Ectodermal cell (in vitro differentiated cells): ENCODE measurements at regions not wholly inside any gene's neighbourhood (a gene's known extent, or its start where the extent isn't known, plus 50 kb on each side); places are given as distances from the start of the nearest gene placed in this dataset.

Experiments used
- H3K27ac ChIP-seq: 2 replicates; pipeline ENCODE4 v1.7.0; 2013; ENCODE audit warnings: mild to moderate bottlenecking, low read depth, low read length; ENCODE audit not compliant: insufficient read depth, poor library complexity, severe bottlenecking
- H3K27me3 ChIP-seq: 2 replicates; pipeline ENCODE4 v1.7.0; 2013; ENCODE audit warnings: mild to moderate bottlenecking, low read length; ENCODE audit not compliant: insufficient read depth, control insufficient read depth, poor library complexity, severe bottlenecking
- H3K36me3 ChIP-seq: one replicate; pipeline ENCODE4 v1.7.0; 2013; ENCODE audit warnings: low read length; ENCODE audit not compliant: control insufficient read depth, insufficient read depth
- H3K4me1 ChIP-seq: one replicate; pipeline ENCODE4 v1.7.0; 2013; ENCODE audit warnings: low read length; ENCODE audit not compliant: control insufficient read depth, insufficient read depth
- H3K4me3 ChIP-seq: 2 replicates; pipeline ENCODE4 v1.7.0; 2013; ENCODE audit warnings: low read depth, low read length, control low read depth; ENCODE audit not compliant: insufficient read depth
- H3K9me3 ChIP-seq: 2 replicates; pipeline ENCODE4 v1.7.0; 2013; ENCODE audit warnings: mild to moderate bottlenecking, low read length, moderate library complexity; ENCODE audit not compliant: control insufficient read depth
- whole genome bisulfite sequencing, 2 experiments: methylation state at CpG; one replicate each; pipeline ENCODE4 v1.1.7; 2013; ENCODE audit warnings: missing lambda C conversion rate in 2 of 2; 5-methylcytosine and 5-hydroxymethylcytosine counted together

DNA sequence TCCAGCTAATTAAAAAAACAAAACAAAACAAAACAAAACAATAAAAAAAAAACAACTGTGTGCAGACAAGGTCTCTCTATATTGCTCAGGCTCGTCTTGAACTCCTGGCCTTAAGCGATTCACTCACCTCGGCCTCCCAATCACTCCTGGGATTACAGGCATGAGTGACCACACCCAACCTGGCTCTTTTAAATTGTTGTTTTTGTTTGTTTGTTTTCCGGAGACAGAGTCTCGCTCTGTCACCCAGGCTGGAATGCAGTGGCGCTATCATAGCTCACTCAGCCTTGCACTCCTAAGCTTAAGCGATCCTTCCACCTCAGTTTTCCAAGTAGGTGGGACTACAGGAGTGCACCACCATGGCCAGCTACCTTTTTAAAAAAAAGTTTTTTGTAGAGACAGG, 201.6 kb downstream of the EN1 start:
- Histone ChIP-seq H3K27ac (no peak overlapping the region), H3K4me3 (no peak overlapping the region), H3K9me3 (no peaks in the 10 kb centered on the region), H3K4me1 (peaks cover 4% of the 10 kb centered on the region), H3K36me3 (no peaks in the 10 kb centered on the region), H3K27me3 (no peaks in the 10 kb centered on the region)
- 87% methylated on average over 7 of the region's 7 CpGs for WGBS, 2 experiments

DNA sequence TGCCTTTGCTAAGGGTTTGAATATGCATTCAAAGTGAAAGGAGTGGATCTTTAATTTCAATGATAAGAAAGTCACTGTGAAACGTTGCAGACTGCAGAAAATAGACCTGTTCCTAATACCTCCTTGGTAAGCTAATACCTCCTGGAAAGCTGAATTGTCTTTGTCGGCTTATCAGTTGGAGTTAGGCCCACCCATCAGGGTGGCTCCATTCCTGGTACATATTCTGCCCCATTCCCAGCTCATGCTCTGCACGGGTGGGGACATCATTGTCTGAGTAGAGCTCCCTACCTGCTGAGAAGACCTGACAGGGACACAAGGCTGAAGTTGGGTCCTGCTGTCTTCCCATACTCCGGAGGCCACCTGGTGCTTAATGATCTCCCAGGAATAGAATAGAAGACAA, 203.3 kb downstream of the EN1 start:
- no peaks in the 10 kb centered on the region for H3K9me3 ChIP-seq
- peaks cover 4% of the 10 kb centered on the region for H3K4me1 ChIP-seq
- no peak overlapping the region for H3K27ac ChIP-seq
- H3K4me3 ChIP-seq = no peak overlapping the region
- no peaks in the 10 kb centered on the region for H3K27me3 ChIP-seq
- no peaks in the 10 kb centered on the region for H3K36me3 ChIP-seq
- 1 to 2% methylated on average over 4 of the region's 4 CpGs for WGBS, 2 experiments

DNA sequence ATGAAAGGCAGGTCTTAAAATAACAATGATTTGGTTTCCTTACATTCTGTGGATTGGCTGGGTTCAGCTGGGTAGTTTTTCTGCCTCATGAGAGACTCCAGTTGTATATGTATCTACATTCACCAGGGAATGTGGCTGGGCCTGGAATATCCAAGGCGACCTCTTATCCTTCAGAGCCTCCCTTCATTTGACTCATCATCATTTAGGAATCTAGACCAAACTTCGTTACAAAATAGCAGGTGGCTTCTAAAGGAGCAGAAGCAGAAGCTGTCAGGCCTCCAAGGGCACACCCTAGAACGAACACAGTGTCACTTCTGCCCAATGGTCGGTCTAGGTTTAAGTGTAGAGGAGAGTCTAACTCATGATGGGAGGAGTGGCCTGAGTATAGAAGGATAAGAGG, 204.2 kb downstream of the EN1 start:
- H3K27me3 ChIP-seq = no peaks in the 10 kb centered on the region
- no peak overlapping the region for H3K4me3 ChIP-seq
- no peaks in the 10 kb centered on the region for H3K36me3 ChIP-seq
- no peaks in the 10 kb centered on the region for H3K9me3 ChIP-seq
- no peak overlapping the region for H3K27ac ChIP-seq
- WGBS, 2 experiments = 78 to 84% methylated on average over 4 of the region's 4 CpGs
- peaks cover 4% of the 10 kb centered on the region for H3K4me1 ChIP-seq

DNA sequence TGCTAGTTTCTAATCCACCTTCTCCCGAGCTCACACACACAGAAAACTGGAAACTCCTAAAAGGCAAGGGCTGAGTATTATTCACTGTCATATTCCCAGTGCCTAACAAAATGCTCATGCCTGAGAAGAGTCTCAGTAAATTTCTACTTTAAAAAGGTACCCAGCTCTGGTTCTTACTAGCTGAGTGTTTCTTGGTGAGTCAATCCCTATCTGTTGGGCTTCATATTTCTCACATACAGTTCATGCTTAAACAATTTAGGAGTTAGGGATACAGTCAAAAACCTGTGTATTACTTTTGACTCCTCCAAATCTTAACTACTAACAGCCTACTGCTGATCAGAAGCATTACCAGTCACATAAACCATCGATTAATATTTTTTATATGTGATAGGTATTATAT, 204.9 kb downstream of the EN1 start:
- 53 to 59% methylated on average over 1 of the region's 2 CpGs for WGBS, 2 experiments
- H3K27ac ChIP-seq = no peak overlapping the region

DNA sequence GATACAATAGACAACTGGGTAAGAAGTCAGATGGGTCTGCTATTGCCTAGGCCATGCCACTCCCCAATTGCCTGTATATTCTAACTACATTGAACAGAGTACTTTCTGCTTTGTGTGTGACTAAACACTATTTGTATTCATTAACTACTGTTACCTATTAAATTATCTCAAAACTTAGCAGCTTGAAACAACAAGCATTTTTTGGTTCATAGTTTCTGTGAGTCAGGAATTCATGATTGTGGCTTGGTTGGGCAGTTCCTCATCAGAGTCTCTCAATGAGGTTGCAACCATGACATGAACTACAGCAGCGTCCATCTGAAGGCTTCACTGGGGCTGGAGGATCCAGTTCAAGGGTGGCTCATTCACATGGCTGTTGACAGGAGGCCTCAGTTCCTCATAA, 205.7 kb downstream of the EN1 start:
- no peaks in the 10 kb centered on the region for H3K9me3 ChIP-seq
- no peak overlapping the region for H3K4me3 ChIP-seq
- 90% methylated on average over 1 of the region's 1 CpG for WGBS, 2 experiments
- no peak overlapping the region for H3K27ac ChIP-seq
- peaks cover 4% of the 10 kb centered on the region for H3K4me1 ChIP-seq
- no peaks in the 10 kb centered on the region for H3K27me3 ChIP-seq
- no peaks in the 10 kb centered on the region for H3K36me3 ChIP-seq

More for the DNA sequence above, 204.9 kb downstream of the EN1 start:
- peaks cover 4% of the 10 kb centered on the region for H3K4me1 ChIP-seq
- H3K36me3 ChIP-seq = no peaks in the 10 kb centered on the region
- H3K9me3 ChIP-seq = no peaks in the 10 kb centered on the region
- H3K27me3 ChIP-seq = no peaks in the 10 kb centered on the region
- no peak overlapping the region for H3K4me3 ChIP-seq

DNA sequence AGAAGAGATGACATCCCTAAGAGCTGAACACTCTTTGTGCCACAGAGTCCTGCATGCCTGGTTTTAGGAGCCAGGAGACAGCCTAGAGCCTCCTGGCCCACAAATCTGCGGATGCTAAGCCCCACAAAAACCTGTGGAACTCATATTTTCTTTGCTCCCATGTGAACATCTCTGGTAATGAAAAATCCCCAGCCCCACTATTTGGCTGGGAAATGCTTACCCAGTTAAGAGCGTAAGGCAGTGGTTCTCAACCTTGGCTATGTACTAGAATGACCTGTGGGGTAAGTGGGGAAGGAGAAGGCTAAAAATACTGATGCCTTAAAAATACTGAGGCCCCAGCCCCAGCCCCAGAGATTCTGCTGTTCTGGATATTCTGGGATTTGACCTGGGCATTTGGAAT, 208.1 kb downstream of the EN1 start:
- peaks cover 9% of the 10 kb centered on the region for H3K4me1 ChIP-seq
- H3K4me3 ChIP-seq = no peak overlapping the region
- no peaks in the 10 kb centered on the region for H3K27me3 ChIP-seq
- no peak overlapping the region for H3K27ac ChIP-seq
- H3K9me3 ChIP-seq = no peaks in the 10 kb centered on the region
- 89 to 95% methylated on average over 2 of the region's 2 CpGs for WGBS, 2 experiments
- H3K36me3 ChIP-seq = no peaks in the 10 kb centered on the region

DNA sequence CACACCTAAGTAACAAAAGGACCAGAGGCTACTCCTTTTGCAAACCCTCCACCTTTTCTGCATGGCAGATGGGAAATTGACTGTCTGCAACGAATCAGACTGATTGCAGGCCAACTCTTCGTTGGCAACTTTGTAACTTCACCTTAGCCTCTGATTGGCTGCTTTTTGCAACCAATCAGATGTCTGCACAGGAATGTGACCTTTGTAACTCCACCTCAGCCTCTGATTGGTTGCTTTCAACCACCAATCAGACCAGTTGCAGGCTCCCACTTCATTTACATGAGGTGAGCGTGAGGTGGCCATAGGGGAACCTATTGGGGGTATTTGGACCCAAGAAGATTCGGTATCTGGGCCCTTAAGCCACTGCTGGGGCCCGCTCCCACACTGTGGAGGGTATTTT, 209.0 kb downstream of the EN1 start:
- Histone ChIP-seq H3K27me3 (no peaks in the 10 kb centered on the region), H3K4me3 (no peak overlapping the region)
- 93 to 96% methylated on average over 5 of the region's 5 CpGs for WGBS, 2 experiments

DNA sequence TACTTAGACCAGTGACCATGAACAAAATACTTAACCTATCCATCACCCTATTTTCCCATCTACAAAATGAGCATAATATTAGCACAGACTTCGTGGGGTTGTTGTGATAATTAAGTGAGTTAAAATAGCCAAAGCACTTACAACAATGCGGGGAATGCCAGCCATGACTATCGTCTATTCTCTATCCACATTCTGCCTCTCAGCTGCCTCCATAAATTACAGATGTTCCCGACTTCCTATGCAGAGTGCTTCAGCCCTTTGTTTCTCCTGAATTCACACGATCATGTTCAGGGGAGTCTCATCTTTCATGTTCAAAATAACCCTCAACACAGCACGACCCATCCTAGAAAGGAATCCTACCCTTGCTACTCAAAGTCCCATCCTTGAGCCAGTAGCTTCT, 211.6 kb downstream of the EN1 start:
- no peak overlapping the region for H3K27ac ChIP-seq
- H3K4me1 ChIP-seq = peaks cover 10% of the 10 kb centered on the region
- 65 to 67% methylated on average over 5 of the region's 6 CpGs for WGBS, 2 experiments

More for the DNA sequence above, 209.0 kb downstream of the EN1 start:
- H3K4me1 ChIP-seq = peaks cover 10% of the 10 kb centered on the region
- no peak overlapping the region for H3K27ac ChIP-seq
- H3K9me3 ChIP-seq = no peaks in the 10 kb centered on the region
- no peaks in the 10 kb centered on the region for H3K36me3 ChIP-seq

DNA sequence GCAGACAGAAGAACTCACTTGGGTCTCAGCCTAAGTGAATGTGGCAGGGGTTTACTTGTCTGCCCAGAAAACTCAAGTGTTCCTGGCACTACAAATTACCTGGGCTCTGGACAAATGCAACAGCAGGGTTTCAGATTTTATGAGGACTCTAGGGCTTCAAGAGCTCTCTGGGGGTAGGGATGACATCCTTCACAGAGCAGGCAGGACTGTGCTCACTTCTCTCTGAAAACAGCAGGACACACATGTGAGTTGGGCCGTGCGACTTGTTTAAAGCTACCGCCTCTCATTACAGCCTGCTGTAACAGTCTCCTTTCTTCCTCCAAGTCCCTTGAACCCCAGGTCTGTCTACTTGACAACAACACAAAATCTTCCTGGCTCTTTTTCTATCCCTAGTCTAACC, 212.6 kb downstream of the EN1 start:
- H3K27me3 ChIP-seq = no peaks in the 10 kb centered on the region
- peaks cover 10% of the 10 kb centered on the region for H3K4me1 ChIP-seq
- H3K36me3 ChIP-seq = no peaks in the 10 kb centered on the region
- H3K27ac ChIP-seq = no peak overlapping the region
- 77 to 85% methylated on average over 3 of the region's 3 CpGs for WGBS, 2 experiments
- H3K9me3 ChIP-seq = no peaks in the 10 kb centered on the region
- no peak overlapping the region for H3K4me3 ChIP-seq

More for the DNA sequence above, 211.6 kb downstream of the EN1 start:
- no peaks in the 10 kb centered on the region for H3K27me3 ChIP-seq
- no peaks in the 10 kb centered on the region for H3K36me3 ChIP-seq
- no peak overlapping the region for H3K4me3 ChIP-seq
- H3K9me3 ChIP-seq = no peaks in the 10 kb centered on the region

DNA sequence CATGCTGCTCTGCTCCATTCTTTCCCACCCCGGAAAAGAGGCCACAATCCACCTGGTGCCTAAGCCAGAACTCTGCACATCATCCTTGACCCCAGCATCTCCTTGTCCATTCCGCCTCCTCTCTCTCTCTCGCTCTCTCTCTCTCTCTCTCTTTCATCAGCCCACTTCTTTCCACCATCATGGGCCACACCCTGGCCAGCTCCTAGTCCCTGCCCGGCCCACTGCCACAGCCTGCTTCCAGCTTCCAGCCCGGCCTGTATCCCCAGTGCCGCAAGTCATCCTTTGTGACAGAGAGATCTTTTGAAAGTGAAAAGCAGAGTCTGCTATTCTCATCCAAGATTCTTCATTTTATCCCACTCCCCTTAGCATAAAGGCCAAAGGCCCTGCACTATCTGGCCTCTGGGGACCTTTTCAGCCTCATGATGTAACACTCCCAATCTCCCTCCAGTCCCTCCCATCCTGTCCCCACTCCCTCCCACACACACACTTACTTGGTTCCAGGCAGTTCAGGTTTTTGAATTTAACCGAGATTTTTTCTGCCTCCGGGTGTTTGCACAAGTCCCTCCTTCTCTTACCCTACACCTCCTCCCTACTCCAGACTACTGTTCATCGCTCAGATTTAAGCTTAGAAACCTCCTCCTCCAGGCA, 214.0 kb downstream of the EN1 start:
- peaks cover 10% of the 10 kb centered on the region for H3K4me1 ChIP-seq
- H3K36me3 ChIP-seq = no peaks in the 10 kb centered on the region
- no peaks in the 10 kb centered on the region for H3K27me3 ChIP-seq
- H3K4me3 ChIP-seq = no peak overlapping the region
- H3K9me3 ChIP-seq = no peaks in the 10 kb centered on the region
- WGBS, 2 experiments = 92 to 94% methylated on average over 9 of the region's 9 CpGs
- H3K27ac ChIP-seq = no peak overlapping the region

DNA sequence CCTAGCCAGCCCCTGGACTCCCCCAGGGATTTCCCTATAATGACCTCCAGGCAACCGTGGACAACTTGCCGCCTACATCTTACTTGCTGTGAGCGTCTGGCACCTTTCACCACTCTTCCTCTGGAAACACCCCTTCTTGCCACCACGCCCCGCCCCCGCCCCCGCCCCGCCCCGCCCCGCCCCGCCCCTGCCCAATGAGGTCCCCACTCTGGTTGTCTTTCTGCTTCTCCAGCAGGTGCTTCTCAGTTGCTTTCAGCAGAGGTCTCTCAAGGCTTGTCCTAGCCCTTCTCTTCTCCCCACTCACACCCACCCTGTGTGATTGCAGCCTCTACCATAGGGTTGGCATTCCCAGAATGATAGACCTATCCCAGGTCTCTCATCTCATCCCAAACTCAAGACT, 214.5 kb downstream of the EN1 start:
- Histone ChIP-seq H3K9me3 (no peaks in the 10 kb centered on the region), H3K36me3 (no peaks in the 10 kb centered on the region), H3K4me3 (no peak overlapping the region), H3K4me1 (peaks cover 10% of the 10 kb centered on the region), H3K27me3 (no peaks in the 10 kb centered on the region), H3K27ac (no peak overlapping the region)
- WGBS, 2 experiments = 91 to 93% methylated on average over 3 to 8 of the region's 11 CpGs
